ENCODE measurements at regions not wholly inside any gene's neighbourhood (a gene's known extent, or its start where the extent isn't known, plus 50 kb on each side); places are given as distances from the start of the nearest gene placed in this dataset.

DNA sequence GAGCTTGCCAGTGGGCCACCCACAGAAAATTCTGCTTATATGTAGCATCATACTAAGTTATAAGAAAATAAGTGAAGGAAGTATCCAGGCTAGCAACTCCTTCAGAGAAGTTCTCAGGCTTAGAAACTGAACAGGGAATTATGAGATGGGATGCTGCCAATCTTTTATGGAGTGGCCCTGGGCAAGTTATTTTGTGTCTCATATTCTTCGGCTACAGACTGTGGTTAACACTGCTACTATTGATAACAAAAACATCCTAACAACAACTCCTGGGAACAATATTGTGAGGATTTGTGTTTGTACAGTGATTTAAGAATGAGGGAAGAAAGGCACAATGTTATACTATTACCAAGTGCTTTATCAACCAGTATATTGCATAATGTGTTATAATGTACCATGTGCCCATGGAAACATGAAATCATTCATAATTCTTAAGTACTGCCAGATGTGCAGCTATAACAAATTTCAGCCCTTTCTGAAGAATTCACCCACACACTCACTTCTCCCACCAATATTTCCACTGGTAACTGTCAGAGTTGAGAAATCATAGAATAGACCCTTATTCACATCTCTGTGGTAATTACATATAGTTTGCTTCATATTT lies 113.3 kb upstream of the SOX5 start:
- ATAC-seq (ENCODE audit: low read depth), result no peak
- Mint-ChIP-seq H3K27me3 (no peaks in the 10 kb centered on the region), H3K4me3 (no peak overlapping the region), H3K4me1 (no peaks in the 10 kb centered on the region), H3K27ac (no peak overlapping the region), H3K9me3 (ENCODE audit: insufficient read depth) (no peaks in the 10 kb centered on the region)
- no peaks in the 10 kb centered on the region for H4K20me1 ChIP-seq (ENCODE audit: control insufficient read depth, insufficient read depth, low read length, poor library complexity, severe bottlenecking)
- no peak overlapping the region for H3K4me3 ChIP-seq (ENCODE audit: control extremely low read depth in 1 of 5, extremely low read depth in 1 of 5, insufficient read depth in 1 of 5, low read depth in 2 of 5, low read length in 4 of 5)
- POLR2A ChIA-PET, result no interaction called here
- no peak overlapping the region for H2AFZ ChIP-seq (ENCODE audit: insufficient read depth, low read depth, low read length, poor library complexity, severe bottlenecking)
- H3K4me1 ChIP-seq (ENCODE audit: control insufficient read depth in 2 of 2, insufficient read depth in 2 of 2, low read length in 2 of 2), result no peaks in the 10 kb centered on the region
- H3K27ac ChIP-seq (ENCODE audit: low read length in 2 of 2), result no peak overlapping the region
- no peaks in the 10 kb centered on the region for H3K9me3 ChIP-seq (ENCODE audit: control extremely low read depth in 1 of 3, control insufficient read depth in 2 of 3, insufficient read depth in 1 of 3, low read length in 2 of 3)
- no CpG with 5 or more reads among the region's 1 CpG for WGBS (ENCODE audit: insufficient coverage)
- TF ChIP-seq, protein P1, sequence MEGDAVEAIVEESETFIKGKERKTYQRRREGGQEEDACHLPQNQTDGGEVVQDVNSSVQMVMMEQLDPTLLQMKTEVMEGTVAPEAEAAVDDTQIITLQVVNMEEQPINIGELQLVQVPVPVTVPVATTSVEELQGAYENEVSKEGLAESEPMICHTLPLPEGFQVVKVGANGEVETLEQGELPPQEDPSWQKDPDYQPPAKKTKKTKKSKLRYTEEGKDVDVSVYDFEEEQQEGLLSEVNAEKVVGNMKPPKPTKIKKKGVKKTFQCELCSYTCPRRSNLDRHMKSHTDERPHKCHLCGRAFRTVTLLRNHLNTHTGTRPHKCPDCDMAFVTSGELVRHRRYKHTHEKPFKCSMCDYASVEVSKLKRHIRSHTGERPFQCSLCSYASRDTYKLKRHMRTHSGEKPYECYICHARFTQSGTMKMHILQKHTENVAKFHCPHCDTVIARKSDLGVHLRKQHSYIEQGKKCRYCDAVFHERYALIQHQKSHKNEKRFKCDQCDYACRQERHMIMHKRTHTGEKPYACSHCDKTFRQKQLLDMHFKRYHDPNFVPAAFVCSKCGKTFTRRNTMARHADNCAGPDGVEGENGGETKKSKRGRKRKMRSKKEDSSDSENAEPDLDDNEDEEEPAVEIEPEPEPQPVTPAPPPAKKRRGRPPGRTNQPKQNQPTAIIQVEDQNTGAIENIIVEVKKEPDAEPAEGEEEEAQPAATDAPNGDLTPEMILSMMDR (IDR thresholded peaks at IDR 0.05), result no peak
- no peak for TF ChIP-seq EZH2 (IDR thresholded peaks at IDR 0.05; ENCODE audit: borderline replicate concordance, insufficient read depth, low read depth, low read length, poor library complexity, severe bottlenecking)
- no peaks in the 10 kb centered on the region for H3K79me2 ChIP-seq (ENCODE audit: control insufficient read depth, insufficient read depth, low read length)
- no peaks in the 10 kb centered on the region for H3K27me3 ChIP-seq (replicated peaks in 1 of 4; ENCODE audit: control extremely low read depth in 1 of 4, control insufficient read depth in 3 of 4, insufficient read depth in 4 of 4, low read length in 3 of 4)
- intact Hi-C loops (cut with micrococcal nuclease), result no loop called here
- no peak for DNase-seq
- CTCF ChIA-PET, result no interaction called here
- no peak overlapping the region for H3K4me2 ChIP-seq (replicated peaks; ENCODE audit: low read depth, low read length, poor library complexity, severe bottlenecking)
- H3K9ac ChIP-seq (ENCODE audit: low read length), result no peak overlapping the region
- H3K36me3 ChIP-seq (replicated peaks in 1 of 2; ENCODE audit: control extremely low read depth in 1 of 2, control insufficient read depth in 1 of 2, extremely low read depth in 1 of 2, insufficient read depth in 2 of 2, low read length in 1 of 2), result no peaks in the 10 kb centered on the region

DNA sequence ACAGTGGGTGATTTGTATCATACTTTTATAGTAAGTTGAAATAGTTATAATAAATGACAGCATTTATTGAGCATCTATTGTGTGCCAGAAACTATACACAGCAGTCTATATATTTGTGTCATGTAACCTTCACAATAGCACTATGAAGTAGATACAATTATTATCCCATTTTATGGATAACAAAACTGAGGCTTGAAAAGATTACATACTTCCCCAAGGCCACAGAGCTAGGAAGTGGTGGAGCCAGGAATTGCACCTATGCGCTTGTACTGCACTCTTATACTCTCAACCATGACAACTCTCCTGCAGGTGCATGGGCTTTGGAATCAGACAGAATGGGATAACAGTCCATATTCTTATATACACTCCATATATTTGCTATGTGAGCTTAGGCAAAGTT lies 110.6 kb upstream of the SOX5 start:
- no peak overlapping the region for H3K4me3 Mint-ChIP-seq
- no peaks in the 10 kb centered on the region for H3K9me3 ChIP-seq (ENCODE audit: control extremely low read depth in 1 of 3, control insufficient read depth in 2 of 3, insufficient read depth in 1 of 3, low read length in 2 of 3)
- no peak overlapping the region for H3K27ac Mint-ChIP-seq
- H2AFZ ChIP-seq (ENCODE audit: insufficient read depth, low read depth, low read length, poor library complexity, severe bottlenecking), result no peak overlapping the region
- H3K27ac ChIP-seq (ENCODE audit: low read length in 2 of 2), result no peak overlapping the region
- no peaks in the 10 kb centered on the region for H3K4me1 ChIP-seq (ENCODE audit: control insufficient read depth in 2 of 2, insufficient read depth in 2 of 2, low read length in 2 of 2)
- H3K4me2 ChIP-seq (replicated peaks; ENCODE audit: low read depth, low read length, poor library complexity, severe bottlenecking), result no peak overlapping the region
- no peaks in the 10 kb centered on the region for H3K27me3 ChIP-seq (replicated peaks in 1 of 4; ENCODE audit: control extremely low read depth in 1 of 4, control insufficient read depth in 3 of 4, insufficient read depth in 4 of 4, low read length in 3 of 4)
- ChIA-PET POLR2A (no interaction called here), CTCF (no interaction called here)
- no peaks in the 10 kb centered on the region for H3K27me3 Mint-ChIP-seq
- no peak for ATAC-seq (ENCODE audit: low read depth)
- no peak for DNase-seq
- TF ChIP-seq EZH2 (IDR thresholded peaks at IDR 0.05; ENCODE audit: borderline replicate concordance, insufficient read depth, low read depth, low read length, poor library complexity, severe bottlenecking), result no peak
- TF ChIP-seq, protein P1 (IDR thresholded peaks at IDR 0.05), result no peak
- no CpG with 5 or more reads among the region's 1 CpG for WGBS (ENCODE audit: insufficient coverage)
- H3K4me1 Mint-ChIP-seq, result no peaks in the 10 kb centered on the region
- no peaks in the 10 kb centered on the region for H3K36me3 ChIP-seq (replicated peaks in 1 of 2; ENCODE audit: control extremely low read depth in 1 of 2, control insufficient read depth in 1 of 2, extremely low read depth in 1 of 2, insufficient read depth in 2 of 2, low read length in 1 of 2)
- H3K9ac ChIP-seq (ENCODE audit: low read length), result no peak overlapping the region
- H3K4me3 ChIP-seq (ENCODE audit: control extremely low read depth in 1 of 5, extremely low read depth in 1 of 5, insufficient read depth in 1 of 5, low read depth in 2 of 5, low read length in 4 of 5), result no peak overlapping the region
- intact Hi-C loops (cut with micrococcal nuclease), result no loop called here
- no peaks in the 10 kb centered on the region for H3K9me3 Mint-ChIP-seq (ENCODE audit: insufficient read depth)
- no peaks in the 10 kb centered on the region for H3K79me2 ChIP-seq (ENCODE audit: control insufficient read depth, insufficient read depth, low read length)
- no peaks in the 10 kb centered on the region for H4K20me1 ChIP-seq (ENCODE audit: control insufficient read depth, insufficient read depth, low read length, poor library complexity, severe bottlenecking)
